Thymus (tissue), 11 donors: ENCODE measurements at regions not wholly inside any gene's neighbourhood (a gene's known extent, or its start where the extent isn't known, plus 50 kb on each side); places are given as distances from the start of the nearest gene placed in this dataset.

Source experiments
- DNase-seq, 9 donors: peaks; one replicate each; pipeline ENCODE4 v3.0.0-alpha.2; 2013; ENCODE audit warnings: low spot score in 9 of 9, low read depth in 6 of 9, missing footprints in 1 of 9
- H3K27ac ChIP-seq, 2 donors: one replicate each; pipeline ENCODE4 v1.5.1; 2013; ENCODE audit warnings: control low read depth in 1 of 2, low read depth in 1 of 2, low read length in 1 of 2, mild to moderate bottlenecking in 1 of 2, moderate library complexity in 1 of 2
- H3K27me3 ChIP-seq, 2 donors: one replicate each; pipeline ENCODE4 v1.5.1; 2013; ENCODE audit warnings: low read length in 1 of 2; ENCODE audit not compliant: control insufficient read depth in 2 of 2, insufficient read depth in 1 of 2
- H3K36me3 ChIP-seq, 2 donors: one replicate each; pipeline ENCODE4 v1.5.1; 2013; ENCODE audit warnings: low read length in 1 of 2, mild to moderate bottlenecking in 1 of 2, moderate library complexity in 1 of 2; ENCODE audit not compliant: control insufficient read depth in 2 of 2, insufficient read depth in 2 of 2
- H3K4me1 ChIP-seq, 2 donors: one replicate each; pipeline ENCODE4 v1.5.1; 2013; ENCODE audit warnings: low read length in 2 of 2; ENCODE audit not compliant: control insufficient read depth in 2 of 2, insufficient read depth in 2 of 2
- H3K4me3 ChIP-seq, 2 donors: one replicate each; pipeline ENCODE4 v1.5.1; 2013; ENCODE audit warnings: low read length in 2 of 2, control low read depth in 1 of 2, mild to moderate bottlenecking in 1 of 2
- H3K9me3 ChIP-seq, 2 donors: one replicate each; pipeline ENCODE4 v1.5.1; 2013; ENCODE audit warnings: low read length in 1 of 2, mild to moderate bottlenecking in 1 of 2; ENCODE audit not compliant: control insufficient read depth in 2 of 2, insufficient read depth in 1 of 2
- WGBS: extraction: QIAGEN DNeasy Blood & Tissue Kit; methylation state at CpG from one replicate; pipeline ENCODE4 v1.1.7; 2013; 5-methylcytosine and 5-hydroxymethylcytosine counted together
- donor health status: healthy.

GRCh38 chr4:137266511-137266910 lies 265.8 kb downstream of the PCDH18 start:
- WGBS, result 77% methylated on average over 3 of the region's 3 CpGs
- no peaks in the 10 kb centered on the region for H3K4me1 ChIP-seq
- H3K27me3 ChIP-seq, result no peaks in the 10 kb centered on the region
- no peaks in the 10 kb centered on the region for H3K9me3 ChIP-seq
- no peak overlapping the region for H3K27ac ChIP-seq
- H3K36me3 ChIP-seq, result no peaks in the 10 kb centered on the region
- no peak overlapping the region for H3K4me3 ChIP-seq
- DNase-seq, result no peak

- DNase-seq, result no peak
- no peak overlapping the region for H3K4me3 ChIP-seq
- no peaks in the 10 kb centered on the region for H3K4me1 ChIP-seq
- 88% methylated on average over 3 of the region's 3 CpGs for WGBS
- H3K27ac ChIP-seq, result no peak overlapping the region
- no peaks in the 10 kb centered on the region for H3K9me3 ChIP-seq
- H3K36me3 ChIP-seq, result no peaks in the 10 kb centered on the region
- no peaks in the 10 kb centered on the region for H3K27me3 ChIP-seq
Measured at GRCh38 chr4:137263206-137263605, 269.1 kb downstream of the PCDH18 start.

GRCh38 chr4:137253949-137254348 lies 278.3 kb downstream of the PCDH18 start:
- no peak overlapping the region for H3K4me3 ChIP-seq
- no peak overlapping the region for H3K27ac ChIP-seq
- no peaks in the 10 kb centered on the region for H3K36me3 ChIP-seq
- DNase-seq, result no peak
- no peaks in the 10 kb centered on the region for H3K27me3 ChIP-seq
- no peaks in the 10 kb centered on the region for H3K9me3 ChIP-seq
- no peaks in the 10 kb centered on the region for H3K4me1 ChIP-seq

- WGBS, result 87% methylated on average over 2 of the region's 2 CpGs
Measured at GRCh38 chr4:137249112-137249511, 283.2 kb downstream of the PCDH18 start.

GRCh38 chr4:137238456-137239162 lies 293.7 kb downstream of the PCDH18 start:
- Histone ChIP-seq H3K9me3 (no peaks in the 10 kb centered on the region), H3K36me3 (no peaks in the 10 kb centered on the region), H3K27ac (no peak overlapping the region), H3K4me1 (no peaks in the 10 kb centered on the region), H3K27me3 (no peaks in the 10 kb centered on the region), H3K4me3 (no peak overlapping the region)
- no peak for DNase-seq
- WGBS, result 79% methylated on average over 6 of the region's 6 CpGs

More at GRCh38 chr4:137249112-137249511, 283.2 kb downstream of the PCDH18 start:
- no peak overlapping the region for H3K4me3 ChIP-seq
- H3K27me3 ChIP-seq, result no peaks in the 10 kb centered on the region
- no peaks in the 10 kb centered on the region for H3K4me1 ChIP-seq
- DNase-seq, result no peak
- H3K36me3 ChIP-seq, result no peaks in the 10 kb centered on the region
- no peaks in the 10 kb centered on the region for H3K9me3 ChIP-seq
- no peak overlapping the region for H3K27ac ChIP-seq

GRCh38 chr4:137226900-137227299 lies 305.4 kb downstream of the PCDH18 start:
- WGBS, result 70% methylated on average over 2 of the region's 2 CpGs
- Histone ChIP-seq H3K27me3 (no peaks in the 10 kb centered on the region), H3K4me3 (no peak overlapping the region), H3K36me3 (no peaks in the 10 kb centered on the region), H3K27ac (no peak overlapping the region), H3K9me3 (peaks cover 0 to 4% of the 10 kb centered on the region in 2 donors), H3K4me1 (no peaks in the 10 kb centered on the region)
- no peak for DNase-seq

GRCh38 chr4:137226221-137226620 lies 306.1 kb downstream of the PCDH18 start:
- Histone ChIP-seq H3K27ac (no peak overlapping the region), H3K4me3 (no peak overlapping the region), H3K4me1 (no peaks in the 10 kb centered on the region), H3K27me3 (no peaks in the 10 kb centered on the region), H3K36me3 (no peaks in the 10 kb centered on the region), H3K9me3 (peaks cover 0 to 4% of the 10 kb centered on the region in 2 donors)
- DNase-seq, result no peak
- 75% methylated on average over 2 of the region's 2 CpGs for WGBS

- WGBS, result 95% methylated on average over 4 of the region's 4 CpGs
- Histone ChIP-seq H3K27ac (no peak overlapping the region), H3K4me1 (no peaks in the 10 kb centered on the region), H3K4me3 (no peak overlapping the region), H3K27me3 (no peaks in the 10 kb centered on the region), H3K36me3 (no peaks in the 10 kb centered on the region), H3K9me3 (no peaks in the 10 kb centered on the region)
- DNase-seq, result no peak
Measured at GRCh38 chr4:137213372-137214173, 318.7 kb downstream of the PCDH18 start.

GRCh38 chr4:137212601-137213000 lies 319.7 kb downstream of the PCDH18 start:
- DNase-seq, result no peak
- Histone ChIP-seq H3K36me3 (no peaks in the 10 kb centered on the region), H3K27ac (no peak overlapping the region), H3K9me3 (no peaks in the 10 kb centered on the region), H3K4me1 (no peaks in the 10 kb centered on the region), H3K4me3 (no peak overlapping the region), H3K27me3 (no peaks in the 10 kb centered on the region)
